PC-3 (cell line): ENCODE measurements at regions not wholly inside any gene's neighbourhood (a gene's known extent, or its start where the extent isn't known, plus 50 kb on each side); places are given as distances from the start of the nearest gene placed in this dataset.

Experiments
- EZH2 ChIP-seq: fragments of 300-600 bp; sonication (generic); IDR thresholded peaks from one replicate; pipeline ENCODE4 v1.6.1; 2017; ENCODE audit warnings: antibody characterized with exemption, mild to moderate bottlenecking, low read length; ENCODE audit not compliant: unreplicated experiment
- EZH2phosphoT487 ChIP-seq: fragments of 300-600 bp; sonication (generic); IDR thresholded peaks from 2 replicates; pipeline ENCODE4 v1.6.1; 2018; ENCODE audit warnings: mild to moderate bottlenecking, antibody characterized with exemption, low read length, borderline replicate concordance
- TF ChIP-seq, protein P1 (sequence below): fragments of 300-600 bp; sonication (generic); conservative IDR thresholded peaks from 2 replicates; pipeline ENCODE4 v1.5.1; 2017; ENCODE audit warnings: antibody characterized with exemption, low read depth, mild to moderate bottlenecking, low read length

DNA sequence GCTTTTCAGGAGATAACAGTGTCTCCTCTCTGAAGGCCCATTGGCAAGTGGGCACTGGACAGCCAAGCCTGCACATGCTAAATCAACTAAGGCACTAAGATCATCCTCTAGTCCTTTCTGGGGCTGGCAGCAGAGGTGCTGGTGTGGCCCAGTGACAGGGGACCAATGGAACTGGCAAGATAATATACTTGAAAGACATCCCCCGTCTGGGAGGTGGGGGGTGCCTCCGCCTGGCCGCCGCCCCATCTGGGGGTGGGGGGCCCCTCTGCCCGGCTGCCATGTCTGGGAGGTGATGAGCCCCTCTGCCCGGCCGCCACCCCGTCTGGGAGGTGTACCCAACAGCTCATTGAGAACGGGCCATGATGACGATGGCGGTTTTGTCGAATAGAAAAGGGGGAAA lies 223.3 kb downstream of the UNC5CL start:
- TF ChIP-seq, protein P1, sequence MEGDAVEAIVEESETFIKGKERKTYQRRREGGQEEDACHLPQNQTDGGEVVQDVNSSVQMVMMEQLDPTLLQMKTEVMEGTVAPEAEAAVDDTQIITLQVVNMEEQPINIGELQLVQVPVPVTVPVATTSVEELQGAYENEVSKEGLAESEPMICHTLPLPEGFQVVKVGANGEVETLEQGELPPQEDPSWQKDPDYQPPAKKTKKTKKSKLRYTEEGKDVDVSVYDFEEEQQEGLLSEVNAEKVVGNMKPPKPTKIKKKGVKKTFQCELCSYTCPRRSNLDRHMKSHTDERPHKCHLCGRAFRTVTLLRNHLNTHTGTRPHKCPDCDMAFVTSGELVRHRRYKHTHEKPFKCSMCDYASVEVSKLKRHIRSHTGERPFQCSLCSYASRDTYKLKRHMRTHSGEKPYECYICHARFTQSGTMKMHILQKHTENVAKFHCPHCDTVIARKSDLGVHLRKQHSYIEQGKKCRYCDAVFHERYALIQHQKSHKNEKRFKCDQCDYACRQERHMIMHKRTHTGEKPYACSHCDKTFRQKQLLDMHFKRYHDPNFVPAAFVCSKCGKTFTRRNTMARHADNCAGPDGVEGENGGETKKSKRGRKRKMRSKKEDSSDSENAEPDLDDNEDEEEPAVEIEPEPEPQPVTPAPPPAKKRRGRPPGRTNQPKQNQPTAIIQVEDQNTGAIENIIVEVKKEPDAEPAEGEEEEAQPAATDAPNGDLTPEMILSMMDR = no peak
- TF ChIP-seq EZH2 = no peak
- TF ChIP-seq EZH2phosphoT487 = no peak
